IPS-NIHi11 (cell line): ENCODE measurements at regions not wholly inside any gene's neighbourhood (a gene's known extent, or its start where the extent isn't known, plus 50 kb on each side); places are given as distances from the start of the nearest gene placed in this dataset.

Source experiments
- DNase-seq: peaks from one replicate; pipeline ENCODE4 v3.0.0; 2012; ENCODE audit warnings: mixed read lengths, low spot score

DNA sequence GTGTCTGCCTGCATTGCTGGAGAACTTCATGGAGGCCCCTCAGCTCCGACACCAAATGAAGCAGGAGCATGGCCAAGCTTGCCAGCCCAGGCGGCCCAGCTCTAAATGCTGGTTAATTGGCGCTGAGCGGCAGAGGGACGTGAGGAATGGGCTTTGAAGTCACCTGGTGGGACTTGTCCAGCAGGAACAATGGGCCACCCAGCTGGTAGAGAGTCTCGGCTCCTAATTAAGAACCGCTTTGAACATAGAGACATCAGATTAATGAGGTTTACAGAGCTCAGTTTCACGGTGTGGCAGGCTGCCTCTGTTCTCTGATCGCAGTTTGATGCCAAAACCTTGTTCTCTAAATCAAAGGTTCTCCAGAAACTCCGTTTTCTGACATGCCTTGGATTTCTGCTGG lies 77.5 kb upstream of the LINGO1 start:
- DNase-seq, result no peak

DNA sequence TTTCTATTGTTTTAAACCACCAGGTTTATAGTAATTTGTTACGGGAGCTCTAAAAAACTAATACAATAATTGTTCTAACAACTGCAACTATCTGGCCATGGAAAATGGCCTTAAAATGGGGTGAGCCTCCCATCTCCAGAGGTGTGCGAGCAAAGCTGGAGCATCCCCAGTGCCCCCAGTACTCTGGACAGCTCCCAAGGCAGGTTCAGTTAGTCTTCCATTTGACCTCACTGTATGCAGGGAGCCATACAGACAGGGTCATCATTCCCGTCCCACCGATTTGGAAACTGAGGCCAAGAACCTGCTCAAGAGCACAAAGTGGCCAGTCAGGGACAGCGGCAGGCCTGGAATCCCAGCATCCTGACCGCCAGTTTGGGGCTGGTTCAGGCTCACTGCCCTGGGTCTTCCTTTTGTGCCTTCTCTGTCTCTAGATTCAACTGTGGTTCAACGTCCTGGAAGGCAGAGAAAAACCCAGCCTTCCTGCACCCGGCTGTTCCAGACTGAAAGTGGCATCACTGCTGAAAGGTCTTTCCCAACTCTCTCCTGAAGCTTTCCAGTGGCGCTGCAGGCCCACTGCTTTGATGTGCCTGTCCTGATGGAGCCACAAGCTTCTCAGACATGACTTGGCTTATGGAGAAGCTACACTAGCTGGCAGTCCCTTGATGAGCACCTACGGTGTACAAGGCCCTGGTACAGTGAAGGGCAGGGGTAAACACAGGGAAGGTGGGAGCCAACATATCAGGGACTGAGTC lies 76.6 kb upstream of the LINGO1 start:
- DNase-seq, result peak; percentile 54

DNA sequence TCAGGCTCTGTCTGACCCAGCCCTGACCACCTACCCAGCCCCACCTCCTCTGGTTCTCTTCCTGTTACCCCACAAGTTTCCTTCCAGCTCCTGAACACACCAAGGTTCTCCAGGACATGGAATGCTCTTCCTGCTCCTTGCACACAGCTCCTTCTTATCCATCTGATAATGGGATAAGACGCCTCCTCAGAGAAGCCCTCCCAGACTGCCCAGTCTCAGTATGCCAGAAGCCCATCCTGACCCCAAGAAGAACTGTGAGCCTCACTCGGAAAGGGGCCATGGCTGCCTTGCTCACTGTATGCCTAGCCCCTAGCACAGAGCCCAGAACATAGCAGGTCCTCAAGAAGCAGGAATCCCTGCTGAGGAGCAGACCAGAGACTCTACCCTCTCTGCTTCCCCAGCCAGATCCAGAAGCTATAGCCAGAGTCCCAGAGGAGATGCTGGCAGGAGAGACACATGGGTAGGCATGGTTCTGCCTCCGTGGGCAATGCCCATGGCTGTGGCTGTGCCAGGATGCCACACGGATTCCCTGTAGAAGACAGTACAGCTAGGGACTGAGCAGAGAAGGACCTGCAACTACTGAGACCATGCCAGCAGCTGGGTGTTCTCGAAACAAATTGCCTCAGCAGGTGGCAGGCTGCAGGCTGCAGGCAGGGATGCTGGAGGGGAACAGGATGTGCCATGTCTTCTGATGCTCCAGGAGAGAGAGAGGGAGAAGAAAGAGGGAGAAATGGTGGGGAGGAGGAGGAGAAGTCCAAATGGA lies 74.0 kb upstream of the LINGO1 start:
- no peak for DNase-seq

DNA sequence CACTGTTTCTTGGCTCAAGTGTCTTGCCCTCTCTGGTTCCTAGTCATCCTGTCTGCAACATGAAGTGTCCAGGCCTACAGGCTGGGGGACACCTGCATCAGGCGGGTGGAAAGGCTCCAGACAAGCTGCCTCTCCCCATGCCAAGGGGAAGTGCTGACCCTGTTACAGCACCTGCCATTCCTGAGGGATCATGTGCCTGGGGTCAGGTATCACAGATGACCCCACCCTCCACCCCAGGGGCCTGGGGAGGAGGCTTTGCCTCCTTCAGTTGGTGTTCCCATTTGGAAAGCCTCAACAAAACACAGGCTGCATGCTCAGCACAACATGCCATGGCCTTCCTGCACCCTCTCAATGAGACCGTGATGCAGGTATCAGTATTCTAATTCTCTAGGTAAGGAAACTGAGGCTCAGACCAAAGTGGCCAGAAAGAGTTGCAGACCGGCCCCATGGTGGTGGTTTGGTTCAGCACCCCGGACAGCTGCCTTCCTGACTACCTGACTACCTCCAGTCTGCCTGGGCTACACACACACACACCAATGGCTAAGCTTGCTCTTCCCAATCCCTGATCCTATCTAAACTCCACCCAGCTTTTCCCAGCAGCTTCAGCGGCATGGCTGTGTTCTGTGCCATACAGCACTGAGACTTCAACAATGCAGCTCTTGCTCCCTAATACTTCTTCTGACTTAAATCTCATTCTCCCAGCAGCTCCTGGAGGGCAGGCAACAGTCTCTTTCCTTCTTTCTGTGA lies 69.7 kb upstream of the LINGO1 start:
- peak; percentile 97 for DNase-seq

DNA sequence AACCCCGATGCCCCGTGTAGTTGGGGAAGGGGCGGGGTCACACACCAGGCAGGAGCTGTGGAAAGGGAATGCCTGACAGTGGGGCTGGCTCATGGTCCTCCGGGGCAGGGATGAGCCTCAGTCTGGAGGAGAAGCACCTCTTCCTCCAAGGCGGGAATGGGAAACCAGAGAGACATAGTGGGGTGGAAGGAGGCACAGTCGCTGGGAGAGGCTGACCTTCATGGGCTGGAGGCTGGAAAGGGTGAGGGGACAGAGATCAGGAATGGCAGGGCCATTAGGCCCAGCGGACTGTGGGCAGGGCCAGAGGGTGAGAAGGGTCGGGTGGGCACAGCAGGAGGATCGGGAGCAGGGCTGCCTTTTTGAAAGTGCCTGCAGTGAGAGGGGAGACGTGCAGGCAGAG lies 65.8 kb upstream of the LINGO1 start:
- no peak for DNase-seq

DNA sequence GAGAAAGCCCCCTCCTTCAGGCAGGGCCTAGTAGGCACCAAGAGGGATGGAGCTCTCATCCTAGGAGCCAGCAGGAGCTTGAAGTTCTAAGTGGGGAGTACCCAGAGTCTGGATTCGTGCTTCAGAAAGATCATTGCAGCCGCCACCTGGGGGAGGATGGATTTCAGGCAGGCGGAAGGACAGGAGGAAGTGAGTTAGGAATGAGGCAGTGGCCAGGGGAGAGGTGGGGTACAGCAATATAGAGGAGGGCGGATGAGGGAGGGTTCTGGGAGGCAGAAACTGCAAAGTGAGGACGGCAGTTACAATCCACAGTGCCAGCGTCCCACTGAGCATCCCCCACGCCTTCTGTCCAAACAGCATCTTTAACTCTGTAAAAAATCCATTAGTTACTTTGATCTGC lies 65.2 kb upstream of the LINGO1 start:
- no peak for DNase-seq

DNA sequence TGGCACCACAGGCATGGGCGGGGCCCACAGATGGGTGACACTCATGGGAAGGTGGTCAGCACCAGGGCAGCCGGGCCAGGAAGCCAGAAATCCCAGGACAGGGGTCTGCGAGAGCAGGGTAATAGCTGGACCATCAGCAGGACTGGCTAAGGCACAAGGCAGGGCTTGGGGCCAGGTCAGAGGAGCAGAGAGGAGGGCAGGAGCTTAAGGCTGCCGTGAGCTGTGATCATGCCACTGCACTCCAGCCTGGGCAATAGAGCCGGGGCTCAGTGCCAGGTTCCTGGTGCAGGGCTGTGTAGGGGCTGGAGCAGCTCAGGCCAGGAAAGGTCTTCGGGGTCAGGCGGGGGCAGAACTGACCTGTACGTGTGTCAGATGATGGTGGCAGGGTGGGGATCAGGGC lies 64.2 kb upstream of the LINGO1 start:
- no peak for DNase-seq

DNA sequence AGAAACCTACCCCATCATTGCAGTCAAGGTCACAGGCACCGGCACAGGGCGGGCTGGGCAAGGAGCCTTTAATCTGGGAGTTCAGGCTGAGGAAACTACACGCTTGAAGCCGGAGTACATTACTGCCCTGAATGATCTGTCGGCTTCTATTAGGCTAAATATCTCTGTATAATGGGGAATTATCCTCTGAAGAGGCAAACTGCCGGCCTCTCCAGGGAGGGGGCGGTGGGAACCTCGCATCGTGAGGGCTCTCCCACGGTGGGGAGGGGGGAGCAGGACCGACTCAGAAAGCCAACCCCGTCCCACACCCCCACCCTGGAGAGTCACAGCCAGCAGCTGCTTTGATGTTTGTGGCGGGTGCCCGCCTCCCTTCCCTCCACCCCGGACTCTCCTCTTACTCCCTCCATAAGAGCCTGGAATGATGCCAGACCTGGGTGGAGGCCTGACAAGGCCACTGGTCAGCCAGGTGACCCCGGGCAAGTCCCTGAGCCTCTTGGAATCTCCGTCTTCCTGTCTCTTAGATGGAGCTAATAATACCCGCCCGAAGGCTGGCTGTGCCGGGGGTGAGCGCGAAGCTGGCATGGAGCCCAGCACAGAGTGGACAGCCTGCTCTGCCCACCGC lies 63.4 kb upstream of the LINGO1 start:
- DNase-seq, result no peak

DNA sequence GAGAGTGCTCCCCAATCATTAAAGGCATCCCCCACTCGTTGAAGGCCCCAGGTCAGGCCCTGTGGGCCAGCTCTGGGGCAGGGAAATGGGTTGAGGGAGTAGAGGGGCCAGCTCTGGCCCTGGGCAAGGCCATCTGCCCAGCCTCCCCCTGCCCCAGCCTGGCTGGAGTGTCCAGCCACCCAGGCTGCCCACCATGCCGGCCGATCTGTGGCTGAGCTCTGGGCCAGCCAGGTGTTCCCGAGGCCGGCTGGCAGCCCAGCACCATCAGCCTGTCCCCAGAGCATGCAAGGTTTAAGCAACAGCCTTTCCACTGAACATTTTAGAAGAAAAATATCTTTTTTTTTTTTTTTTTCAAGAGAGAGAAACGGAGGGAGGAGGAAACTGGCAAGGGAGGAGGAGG lies 62.8 kb upstream of the LINGO1 start:
- DNase-seq, result no peak

DNA sequence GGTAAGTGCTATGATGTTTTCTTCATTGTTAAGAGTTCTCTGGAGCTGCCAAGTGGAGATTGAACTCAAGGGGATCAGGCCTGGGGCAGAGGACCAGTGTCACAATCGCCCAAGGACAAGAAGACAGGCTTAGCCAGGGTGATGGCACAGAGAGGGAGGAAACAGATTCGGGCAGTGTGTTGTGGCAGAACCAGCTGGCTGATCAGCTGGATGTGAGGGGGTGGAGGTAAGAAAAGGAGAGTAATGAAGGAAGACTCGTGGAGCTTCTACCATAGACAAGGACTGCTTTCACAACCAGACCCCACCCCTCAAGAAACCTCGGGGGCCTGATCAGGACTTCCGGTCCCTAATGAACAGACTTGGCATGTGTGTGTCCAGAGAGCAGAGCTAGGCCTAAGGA lies 60.9 kb upstream of the LINGO1 start:
- no peak for DNase-seq

DNA sequence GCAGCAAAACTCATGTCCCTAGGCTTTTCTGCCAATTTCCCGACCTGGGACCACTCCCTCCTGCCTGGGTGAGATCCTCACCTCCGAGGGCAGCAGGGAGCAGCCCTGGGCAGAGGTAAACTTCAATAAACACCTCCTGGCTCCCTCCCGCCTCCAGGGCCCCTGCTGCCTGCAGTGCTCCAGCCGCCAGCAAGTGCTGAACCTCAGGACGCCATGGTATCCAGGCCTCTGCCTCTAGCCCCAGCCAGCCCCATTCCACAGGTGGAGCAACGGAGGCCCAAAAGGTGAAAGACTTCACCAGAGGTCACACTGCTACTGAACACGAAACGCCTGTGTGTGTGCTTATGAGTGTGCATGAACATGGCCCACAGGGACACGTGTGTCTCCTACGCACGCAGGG lies 59.9 kb upstream of the LINGO1 start:
- no peak for DNase-seq

DNA sequence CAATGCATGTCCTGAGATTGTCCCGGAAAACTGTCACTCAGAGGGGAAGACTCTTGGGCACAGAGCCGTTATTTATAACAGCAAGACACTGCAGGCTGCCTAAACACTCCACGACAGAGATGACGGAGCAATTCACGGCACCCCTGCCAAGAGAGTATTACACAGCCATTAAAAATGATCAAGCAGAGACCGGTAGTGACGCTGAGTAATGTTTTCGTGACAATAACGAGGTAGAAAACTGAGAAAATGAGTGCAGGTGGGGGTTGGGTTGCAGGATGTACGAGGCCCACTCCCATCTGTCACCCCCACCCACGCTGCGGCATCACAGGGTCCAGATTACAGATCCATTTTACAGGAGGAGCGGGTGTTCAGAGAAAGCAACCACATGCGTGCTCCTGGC lies 58.9 kb upstream of the LINGO1 start:
- DNase-seq, result no peak

DNA sequence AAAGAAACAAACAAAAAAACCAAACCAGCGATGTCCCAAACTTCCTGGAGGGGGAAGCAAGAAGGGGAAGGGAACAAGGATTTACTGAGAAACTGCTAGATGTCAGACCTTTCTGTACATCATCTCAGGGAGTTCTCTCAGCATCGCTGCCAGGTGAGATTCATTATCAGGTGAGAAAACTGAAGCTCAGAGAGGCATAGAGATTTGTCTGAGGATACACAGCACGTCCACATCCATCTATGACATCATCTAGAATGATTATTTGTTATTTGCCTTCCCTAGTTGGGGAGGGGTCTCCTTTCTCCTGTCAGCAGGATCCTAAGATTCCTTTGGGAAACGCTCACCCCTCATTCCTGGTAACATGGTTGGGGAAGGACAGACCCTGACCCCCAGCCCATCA lies 57.1 kb upstream of the LINGO1 start:
- no peak for DNase-seq

DNA sequence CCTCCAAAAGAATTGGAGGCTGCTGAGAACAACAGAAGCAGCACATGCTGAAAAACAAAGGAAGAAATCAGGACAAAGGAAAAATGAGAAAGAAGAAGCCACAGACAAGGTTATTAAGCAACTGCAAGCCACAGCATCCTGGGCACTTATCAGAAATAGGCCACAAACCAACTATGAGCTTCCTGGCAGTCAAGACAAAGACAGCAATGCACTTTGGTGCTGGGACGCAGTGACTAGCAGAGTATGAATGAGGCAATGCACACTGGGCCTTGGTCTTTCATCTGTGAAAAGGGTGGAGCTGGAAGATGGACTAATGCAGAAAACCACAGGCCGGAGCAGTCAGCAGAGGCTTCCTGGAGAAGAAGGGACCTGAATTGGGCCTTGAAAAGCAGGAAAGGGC lies 56.0 kb upstream of the LINGO1 start:
- no peak for DNase-seq

DNA sequence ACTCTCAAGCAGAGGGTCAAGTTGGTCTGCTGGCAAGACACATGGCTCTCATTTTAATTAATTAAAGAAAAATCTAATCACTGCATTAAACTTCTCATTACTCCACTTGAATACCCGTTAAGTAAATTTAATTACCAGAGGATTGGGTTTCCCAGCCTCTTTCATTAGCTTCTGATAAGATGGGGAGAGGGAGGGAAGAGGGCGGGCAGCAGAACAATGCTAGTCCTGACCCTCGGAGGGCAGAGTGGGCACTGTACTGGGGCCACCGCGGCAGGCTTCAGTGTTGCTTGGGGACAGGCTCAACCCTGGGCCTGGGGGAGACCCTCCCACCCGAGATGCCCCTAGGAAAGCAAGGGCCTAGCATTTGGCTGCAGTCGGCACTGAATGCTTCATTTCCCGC lies 55.6 kb upstream of the LINGO1 start:
- DNase-seq, result no peak

DNA sequence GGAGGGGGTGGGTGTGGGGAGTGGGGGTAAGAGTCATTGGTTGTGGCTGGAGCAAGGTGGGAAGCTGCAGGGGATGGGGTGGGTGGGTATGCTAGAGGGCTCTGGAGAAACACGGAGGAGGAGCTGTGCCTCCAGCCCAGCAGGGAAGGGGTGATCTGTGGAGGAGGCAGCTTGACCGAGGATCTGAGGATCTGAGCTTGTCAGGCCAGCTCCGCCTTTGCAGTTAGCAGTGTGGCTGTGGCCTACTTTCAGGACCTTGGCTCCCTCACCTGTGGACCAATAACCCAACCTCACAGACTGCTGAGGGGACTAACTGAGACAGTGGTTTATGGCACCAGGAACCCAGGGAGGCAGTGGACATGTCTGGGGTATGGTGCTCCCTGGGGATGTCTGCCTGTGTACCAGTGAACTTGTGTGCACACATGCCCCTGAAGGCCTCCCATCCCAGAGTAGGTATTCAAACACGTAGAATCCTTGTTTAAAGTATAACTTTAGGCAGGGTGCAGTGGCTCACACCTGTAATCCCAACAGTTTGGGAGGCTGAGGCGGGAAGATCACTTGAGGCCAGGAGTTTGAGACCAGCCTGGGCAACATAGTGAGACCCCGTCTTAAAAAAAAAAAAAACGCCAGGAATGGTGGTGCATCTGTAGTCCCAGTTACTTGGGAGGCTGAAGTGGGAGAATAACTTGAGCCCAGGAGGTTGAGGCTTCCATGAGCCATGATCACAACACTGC lies 52.5 kb upstream of the LINGO1 start:
- no peak for DNase-seq

DNA sequence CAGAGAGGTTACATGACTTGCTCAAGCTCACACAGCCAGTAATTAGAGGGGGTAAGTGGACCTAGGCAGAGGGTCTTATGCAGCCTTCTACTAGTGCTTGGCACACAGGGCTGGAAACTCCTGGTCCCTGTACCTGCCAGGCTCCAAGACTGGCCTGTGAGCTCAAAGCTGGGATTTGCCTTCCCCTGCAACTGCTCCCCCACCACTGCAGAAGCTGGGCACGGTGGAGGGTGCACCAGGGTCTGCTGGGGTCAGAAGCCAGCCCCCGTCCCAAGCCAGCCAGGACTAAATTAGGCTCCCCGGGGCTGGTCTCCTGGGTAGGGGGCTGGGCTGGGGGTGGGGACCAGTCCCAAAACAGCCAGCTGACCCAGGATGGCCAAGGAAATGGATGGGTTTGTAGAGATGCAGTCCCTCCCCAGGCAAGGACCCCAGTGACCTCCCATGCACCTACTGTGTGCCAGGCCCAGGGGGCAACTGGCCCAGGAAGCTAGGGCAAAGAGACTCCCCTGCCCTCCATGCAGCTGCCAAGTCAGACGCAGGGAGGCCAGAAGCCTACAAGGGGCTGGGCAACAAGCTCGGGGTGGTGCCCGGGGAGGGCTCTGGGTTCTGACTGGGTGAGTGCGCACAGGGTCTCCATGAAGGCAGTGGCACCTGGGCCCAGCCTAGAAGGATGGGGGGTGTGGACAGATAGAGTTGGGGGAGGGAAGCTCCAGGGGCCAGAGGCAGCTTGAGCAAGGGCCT lies 51.8 kb upstream of the LINGO1 start:
- no peak for DNase-seq

DNA sequence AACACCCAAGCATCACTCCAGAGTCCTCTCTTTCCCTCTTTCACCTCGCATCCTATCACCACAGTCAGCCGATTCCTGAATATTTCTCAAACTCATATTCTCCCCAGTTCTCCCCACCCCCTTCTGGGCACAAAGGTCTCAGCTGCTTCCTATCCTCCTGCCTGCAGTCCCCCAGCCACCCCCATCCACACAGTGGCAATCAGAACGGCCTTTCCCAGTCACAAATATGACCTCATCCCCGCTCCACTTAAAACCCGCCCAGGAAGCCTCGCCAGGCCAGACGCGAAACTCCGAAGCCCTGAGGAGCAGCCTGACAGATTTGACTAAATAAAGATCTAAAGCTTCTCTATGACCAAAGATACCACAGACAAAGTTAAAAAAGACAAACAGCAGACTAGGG lies 49.9 kb upstream of the LINGO1 start:
- DNase-seq, result no peak
